Activated CD4-positive, alpha-beta T cell treated with anti-CD3 and anti-CD28 coated beads for 24 hours (primary cell): ENCODE measurements at regions not wholly inside any gene's neighbourhood (a gene's known extent, or its start where the extent isn't known, plus 50 kb on each side); places are given as distances from the start of the nearest gene placed in this dataset.

ENCODE experiments used
- DNase-seq, 2 donors: peaks; one replicate each; pipeline ENCODE4 v3.0.0-alpha.2; 2020; ENCODE audit warnings: low read depth in 2 of 2

DNA sequence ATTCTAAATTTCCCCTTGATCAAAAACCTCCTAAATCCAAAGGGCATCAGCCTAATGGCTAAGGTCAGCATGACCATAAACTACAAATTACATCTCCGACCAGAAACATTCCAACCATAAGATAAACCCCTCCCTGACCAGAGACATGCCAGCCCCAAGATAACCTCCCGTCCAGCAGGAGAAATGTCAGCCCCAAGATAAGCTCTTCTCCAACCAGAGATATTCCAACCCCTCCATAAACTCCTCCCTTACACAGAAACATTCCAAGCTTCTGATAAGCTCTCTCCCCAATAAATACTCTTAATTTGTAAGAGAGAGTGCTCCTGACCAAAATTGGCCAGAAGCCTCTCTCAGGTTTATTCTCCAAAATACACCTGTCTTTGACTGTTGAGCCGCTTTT is 274.0 kb downstream of the RNF152 start:
- no peak for DNase-seq

DNA sequence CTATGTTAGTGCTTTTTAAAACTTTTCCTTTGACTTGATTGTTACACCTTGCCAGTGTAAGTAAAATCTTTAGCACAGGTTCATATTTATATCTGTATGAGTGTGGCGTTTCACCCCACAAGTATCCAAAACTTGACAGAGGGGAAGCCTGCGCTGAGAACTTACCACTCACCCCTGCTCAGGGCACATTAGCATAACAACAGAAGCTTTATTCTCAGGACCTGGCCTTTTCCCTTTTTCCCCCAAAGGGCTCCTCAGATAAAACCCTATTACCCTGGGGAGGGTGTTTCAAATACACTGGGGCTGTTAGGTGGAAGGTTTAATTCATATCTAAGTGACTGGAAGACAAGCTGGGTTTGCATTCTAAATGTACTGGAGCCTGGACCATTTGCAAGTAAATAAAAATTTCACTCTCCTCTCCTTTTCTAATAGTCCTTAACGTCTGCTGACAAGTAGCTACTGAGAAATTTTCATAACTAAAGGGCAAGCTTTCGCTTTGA is 276.6 kb downstream of the RNF152 start:
- no peak for DNase-seq

DNA sequence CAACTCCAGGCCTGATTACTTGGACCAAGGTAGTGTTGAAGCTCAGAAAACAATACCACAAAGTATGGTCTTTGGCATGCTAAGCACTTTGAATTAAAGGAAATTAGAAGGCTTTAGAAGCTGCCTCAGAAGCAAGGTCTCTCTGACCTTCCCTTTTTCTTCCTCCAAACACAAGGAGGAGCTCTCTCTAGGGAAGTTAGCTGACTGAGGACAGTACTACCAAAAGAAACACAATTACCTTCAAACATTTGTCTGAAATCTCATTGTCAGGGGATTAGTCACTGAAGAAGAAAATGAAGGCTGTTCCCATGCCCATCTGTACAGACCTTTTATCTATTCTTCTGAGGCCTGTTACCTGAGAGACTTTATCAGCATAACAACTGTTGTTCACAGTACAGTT is 279.3 kb downstream of the CDH20 start:
- no peak for DNase-seq

DNA sequence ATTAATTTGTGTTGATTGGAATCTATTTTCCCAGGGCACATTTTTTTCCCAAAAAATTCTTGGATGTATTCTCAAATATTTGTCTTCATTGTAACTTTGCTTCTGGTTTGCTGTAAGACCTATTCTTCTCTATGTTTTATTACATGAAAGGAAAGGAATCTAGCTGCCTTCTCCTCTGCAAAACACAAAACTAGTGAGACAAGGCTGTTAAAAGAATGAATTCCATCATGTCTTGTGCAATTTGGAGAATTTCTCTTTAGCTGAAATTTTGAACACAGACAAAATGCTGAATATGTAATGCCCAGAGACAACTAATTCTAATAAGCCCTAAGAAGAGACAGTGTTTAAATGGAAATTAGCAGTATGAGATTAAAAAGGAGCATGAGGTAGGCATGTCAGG is 275.9 kb downstream of the CDH20 start:
- no peak for DNase-seq

DNA sequence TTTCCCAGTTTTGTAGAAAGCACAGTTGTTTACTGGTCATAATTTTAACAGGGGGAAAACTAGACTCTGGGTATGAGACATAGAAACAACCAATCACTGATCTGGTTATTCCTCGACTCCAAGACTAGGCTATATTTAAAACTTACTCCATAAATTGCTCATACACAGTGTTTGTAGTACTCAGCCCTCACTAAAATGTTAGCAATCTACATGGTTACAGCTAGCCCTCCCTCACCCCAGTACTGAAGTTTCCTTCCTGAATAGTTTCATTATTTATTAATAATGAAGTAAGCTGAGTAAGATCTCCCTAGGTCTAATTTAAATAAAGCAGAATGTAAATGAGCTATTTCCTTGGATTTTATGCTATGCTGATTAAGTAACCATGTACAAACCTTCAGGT is 275.1 kb downstream of the CDH20 start:
- no peak for DNase-seq

DNA sequence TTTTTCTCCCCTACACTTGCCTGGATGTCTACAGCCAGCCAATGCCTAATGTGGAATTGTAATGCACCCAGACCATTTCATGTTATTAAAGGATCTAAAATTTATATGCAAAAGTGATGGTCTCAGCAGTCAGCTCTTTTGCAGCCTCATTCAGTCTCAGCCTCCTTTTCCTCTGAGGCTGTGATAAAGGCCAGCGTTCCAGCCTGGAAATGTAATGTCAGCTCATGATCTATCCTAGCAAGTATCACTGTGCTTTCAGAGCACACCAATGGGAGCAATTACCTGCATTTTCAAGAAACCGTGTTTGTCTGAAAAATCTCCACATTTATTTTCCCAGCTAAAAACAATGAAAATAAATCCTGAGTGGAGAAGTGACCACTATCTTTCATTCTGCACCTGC is 274.6 kb downstream of the CDH20 start:
- no peak for DNase-seq

DNA sequence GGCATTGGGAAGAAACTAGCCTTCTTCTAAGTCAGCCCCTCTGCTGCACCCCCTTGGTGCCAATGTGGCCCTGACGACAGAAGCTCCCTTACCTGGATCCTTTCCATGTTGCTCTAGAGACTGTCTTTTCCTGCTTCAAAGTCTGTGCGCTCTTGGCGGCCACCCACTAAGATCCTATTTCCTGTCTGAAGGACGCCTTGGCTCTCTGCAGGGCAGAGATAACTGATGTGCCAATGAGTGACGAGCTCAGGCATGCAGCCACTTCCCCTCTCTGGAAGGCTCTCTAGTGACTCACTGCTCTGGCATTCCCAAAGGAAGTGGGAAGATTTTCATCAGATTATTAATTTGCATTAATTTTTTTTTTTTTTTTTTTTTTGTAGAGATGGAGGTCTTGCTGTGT is 273.5 kb downstream of the CDH20 start:
- no peak for DNase-seq

DNA sequence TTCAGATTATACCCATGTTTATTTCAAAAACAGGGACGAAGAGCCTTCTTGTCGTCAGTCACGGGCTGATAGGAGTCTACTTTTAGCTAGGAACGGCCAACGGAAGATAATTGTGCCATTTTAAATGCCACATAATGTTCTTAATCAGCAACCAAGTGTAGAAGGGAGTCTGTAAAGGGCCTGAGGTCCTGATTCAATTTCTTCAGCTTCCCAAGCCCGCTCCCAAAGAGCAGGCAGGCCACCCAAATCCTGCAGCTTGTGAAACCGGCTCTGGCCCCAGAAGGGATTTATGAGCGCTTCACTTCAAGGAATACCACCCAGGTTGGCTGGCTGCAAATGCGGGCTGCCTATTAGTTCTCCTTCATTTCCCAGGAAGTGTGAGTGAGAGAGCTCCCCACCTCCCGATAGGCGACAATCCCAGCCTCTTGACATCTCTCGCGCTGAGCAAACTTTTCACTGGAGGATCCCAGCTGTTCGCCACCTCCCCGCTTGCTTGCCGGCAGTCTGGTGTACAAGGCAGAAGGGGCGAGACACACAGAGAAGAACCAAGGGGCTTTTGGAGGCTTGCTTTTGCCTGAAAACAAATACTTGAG is 272.9 kb downstream of the CDH20 start:
- no peak for DNase-seq

DNA sequence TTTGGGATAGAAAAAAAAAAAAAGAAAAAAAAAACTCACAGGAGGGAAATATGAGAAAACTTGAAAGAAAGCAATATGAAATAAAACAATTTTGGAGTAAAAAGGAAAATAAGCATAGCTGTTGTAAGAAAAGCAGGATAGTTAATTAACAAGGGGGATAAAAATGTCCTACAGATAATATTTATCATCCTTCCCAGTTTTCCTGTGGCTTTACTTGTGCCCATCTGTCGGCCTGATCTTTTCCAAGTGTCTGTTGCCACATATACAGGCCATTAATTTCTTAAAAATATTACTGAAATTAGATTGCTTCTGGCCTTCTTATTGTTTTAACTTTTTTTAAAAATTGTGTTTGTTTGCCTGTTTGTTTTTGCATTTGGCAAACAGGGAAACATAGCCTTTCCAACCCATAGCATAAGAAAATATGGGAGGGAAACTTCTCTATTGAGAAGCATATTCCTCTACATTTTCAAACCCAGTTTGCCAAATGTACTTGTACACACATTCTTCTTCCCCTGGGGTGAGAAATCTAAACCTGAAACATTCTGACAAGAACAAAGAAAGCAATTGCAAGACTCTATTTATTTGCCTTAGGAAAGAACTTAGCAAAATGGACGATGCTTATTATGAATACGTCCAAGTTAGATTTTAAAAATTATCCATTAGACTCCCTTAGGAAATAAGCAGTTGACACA is 272.3 kb downstream of the CDH20 start:
- DNase-seq, result no peak
